Fibroblast of skin of right biceps (primary cell): ENCODE measurements at regions not wholly inside any gene's neighbourhood (a gene's known extent, or its start where the extent isn't known, plus 50 kb on each side); places are given as distances from the start of the nearest gene placed in this dataset.

ENCODE experiments used
- DNase-seq: peaks from one replicate; pipeline ENCODE4 v3.0.0-alpha.2; 2013

DNA sequence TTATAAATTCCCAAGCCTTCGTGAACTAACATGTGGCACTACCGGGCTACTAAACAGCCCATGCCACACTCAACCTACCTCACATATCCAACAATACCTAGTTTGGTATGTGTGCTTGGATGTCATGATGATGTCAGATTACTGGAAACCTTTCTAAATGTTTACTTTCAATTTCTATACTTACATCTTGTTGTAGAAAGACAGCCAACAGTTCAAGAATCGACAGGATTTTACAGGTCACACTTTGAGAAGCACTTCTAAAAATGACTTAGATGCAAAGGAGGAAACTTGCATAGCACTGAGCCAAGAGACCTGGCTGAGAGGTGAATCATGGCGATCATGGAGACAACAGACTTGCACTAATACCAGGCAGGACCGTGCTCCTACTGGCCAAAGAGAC lies 209.9 kb downstream of the COL4A1 start:
- DNase-seq, result no peak

DNA sequence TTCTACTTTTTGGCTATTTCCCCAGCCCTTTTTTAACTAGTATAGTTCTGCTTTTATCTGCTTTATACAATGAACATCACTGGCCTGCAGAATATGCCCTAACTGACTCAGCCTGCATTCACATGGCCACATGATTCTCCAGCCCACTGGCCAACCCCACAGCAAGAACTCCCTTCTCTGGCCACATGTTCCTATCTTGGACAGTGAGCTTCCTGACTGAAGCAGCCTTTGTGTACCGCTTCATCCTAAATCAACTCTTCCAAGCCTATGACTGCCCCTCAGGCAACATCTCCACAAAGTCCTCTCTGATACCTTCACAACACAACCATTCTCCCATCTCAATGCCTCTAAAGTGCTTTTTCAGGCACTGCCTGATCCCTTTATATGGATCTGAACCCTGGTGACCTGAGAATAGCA lies 214.1 kb downstream of the COL4A1 start:
- DNase-seq, result no peak

GRCh38 chr13:110089815-110090214 lies 217.1 kb downstream of the COL4A1 start:
- DNase-seq, result no peak

GRCh38 chr13:110089100-110089499 lies 217.9 kb downstream of the COL4A1 start:
- no peak for DNase-seq

DNA sequence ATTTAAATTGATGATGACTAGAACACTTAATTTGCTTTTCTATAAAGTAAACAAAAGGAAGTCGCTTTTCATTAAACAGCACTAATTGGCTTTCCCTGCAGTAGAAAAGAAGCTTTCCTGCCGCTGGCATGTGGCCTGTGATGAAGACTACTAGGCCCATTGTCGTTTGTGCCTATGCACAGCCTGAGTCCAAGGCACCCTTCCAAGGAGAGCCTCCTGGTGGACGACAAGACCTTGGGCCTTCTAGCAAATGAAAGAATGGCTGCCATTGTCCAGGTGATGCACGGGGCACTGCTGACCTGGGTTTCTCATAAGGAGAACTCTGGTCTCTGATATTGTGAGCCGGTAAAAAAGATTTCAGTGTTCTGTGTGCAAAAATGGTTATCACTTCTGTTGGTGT lies 233.0 kb downstream of the COL4A1 start:
- no peak for DNase-seq

GRCh38 chr13:110070511-110071120 lies 236.3 kb downstream of the COL4A1 start:
- peak; percentile 81 for DNase-seq

GRCh38 chr13:110070046-110070445 lies 236.9 kb downstream of the COL4A1 start:
- DNase-seq, result no peak

GRCh38 chr13:110068176-110068473 lies 238.8 kb downstream of the COL4A1 start:
- no peak for DNase-seq

DNA sequence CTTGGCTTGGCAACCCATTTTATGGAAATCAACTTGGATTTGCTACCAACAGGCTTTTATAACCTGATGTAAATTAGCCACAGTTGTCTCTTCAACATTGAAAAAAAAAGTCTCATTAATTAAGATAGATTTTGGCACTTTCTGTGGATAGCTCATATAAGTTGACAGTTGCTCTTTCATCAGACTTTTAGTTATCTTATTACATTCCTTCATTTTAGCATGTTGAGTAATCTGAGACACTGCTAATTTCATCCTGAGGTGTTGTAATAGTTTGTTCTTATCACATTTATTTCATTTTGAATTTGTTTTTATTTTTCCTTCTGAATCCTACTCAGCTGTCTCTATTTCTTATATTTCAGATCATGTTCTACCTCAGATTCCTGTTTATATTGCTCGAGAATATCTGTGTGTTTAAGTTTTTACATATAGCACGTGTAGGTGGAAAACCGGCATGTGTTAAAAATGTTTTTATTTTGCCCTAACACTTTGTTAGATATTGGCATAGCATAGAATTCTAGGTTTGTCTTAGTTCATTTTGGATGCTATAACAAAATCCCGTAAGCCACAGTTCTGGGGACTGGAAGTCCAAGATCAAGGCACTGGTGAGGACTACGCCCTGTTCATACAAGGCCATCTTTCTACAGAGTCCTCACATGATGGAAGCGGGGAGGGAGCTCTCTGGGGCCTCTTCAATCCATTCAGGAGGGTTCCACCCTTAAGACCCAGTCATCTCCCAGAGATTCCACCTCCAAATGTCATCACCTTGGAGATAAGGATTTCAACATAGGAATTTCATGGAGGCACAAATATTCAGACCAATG lies 239.4 kb downstream of the COL4A1 start:
- peak; percentile 30 for DNase-seq

- DNase-seq, result no peak
Measured at GRCh38 chr13:110065780-110066179, 241.2 kb downstream of the COL4A1 start.

- no peak for DNase-seq
Measured at GRCh38 chr13:110063490-110064421, 243.2 kb downstream of the COL4A1 start.

GRCh38 chr13:110062777-110063442 lies 244.0 kb downstream of the COL4A1 start:
- no peak for DNase-seq

DNA sequence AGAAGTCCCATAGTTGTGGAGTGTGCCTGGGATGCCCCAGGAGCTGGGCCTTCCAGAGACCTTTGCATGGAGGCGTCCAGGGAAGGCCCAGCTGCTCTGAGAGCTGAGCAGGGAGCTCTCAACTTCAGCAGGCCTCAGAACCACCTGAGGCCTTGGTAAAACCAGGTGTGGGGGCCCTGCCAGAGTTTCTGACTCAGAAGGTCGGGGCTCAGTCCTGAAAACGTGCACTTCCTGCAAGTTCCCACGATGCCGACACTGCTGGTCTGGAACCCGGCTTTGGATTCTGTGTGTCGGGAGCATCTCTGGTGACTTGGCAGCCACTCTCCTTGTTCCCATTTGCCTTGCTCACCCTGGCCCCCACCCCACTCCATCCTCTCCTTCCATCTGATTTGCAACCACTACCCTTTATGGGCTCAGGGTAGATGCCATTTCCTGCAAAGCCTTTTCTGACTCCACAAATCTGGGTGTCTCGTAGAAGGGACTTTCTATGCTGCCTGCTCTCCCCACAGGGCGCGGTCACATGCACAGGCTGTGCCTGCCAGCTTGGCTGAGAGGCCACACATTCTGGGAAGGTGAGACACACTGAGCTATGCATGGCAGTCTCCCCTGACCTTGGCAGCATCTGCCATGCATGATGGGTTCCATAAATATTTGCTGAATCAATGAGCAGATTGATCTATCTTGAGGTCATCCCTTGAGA lies 244.7 kb downstream of the COL4A1 start:
- peak; percentile 21 for DNase-seq

DNA sequence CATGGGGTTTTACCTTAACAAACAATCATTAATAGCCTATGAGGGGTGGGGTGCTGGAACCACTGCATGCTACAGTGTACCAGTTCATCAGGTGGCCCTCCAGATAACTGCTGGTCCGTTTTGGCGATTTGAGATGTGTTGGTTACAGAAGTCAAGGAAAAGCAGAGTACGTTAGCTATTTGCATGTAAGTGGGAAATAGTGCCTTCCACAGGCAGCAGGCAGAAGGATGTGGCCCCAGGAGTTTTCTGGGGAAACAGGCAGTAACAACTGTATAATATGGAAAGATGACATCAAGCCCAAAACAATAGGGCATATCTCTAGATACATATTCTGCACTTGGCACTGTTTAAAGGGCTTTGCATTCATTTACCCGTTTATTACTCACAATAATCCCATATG lies 245.7 kb downstream of the COL4A1 start:
- DNase-seq, result no peak

DNA sequence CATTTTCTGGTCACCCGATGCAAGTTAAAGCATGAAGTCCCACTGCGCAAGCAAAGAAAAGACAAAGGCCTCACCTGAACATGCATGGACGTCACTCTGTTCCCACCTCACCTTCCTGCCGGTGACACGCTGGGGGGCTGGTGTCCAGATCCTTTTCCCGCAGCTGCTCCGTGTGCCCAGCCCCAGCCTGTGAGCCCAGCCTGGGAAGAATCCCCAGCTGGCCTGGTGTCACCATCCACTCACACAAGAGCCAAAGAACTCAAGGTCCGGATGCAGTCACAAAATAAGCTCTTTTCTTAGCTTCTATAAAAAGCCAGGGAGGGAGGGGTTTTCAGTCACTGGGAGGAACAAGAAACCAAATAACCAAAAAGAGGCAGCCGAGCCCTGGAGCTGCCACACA lies 249.9 kb downstream of the COL4A1 start:
- DNase-seq, result no peak

- no peak for DNase-seq
Measured at GRCh38 chr13:110056640-110057039, 250.3 kb downstream of the COL4A1 start.

GRCh38 chr13:110055089-110055488 lies 251.9 kb downstream of the COL4A1 start:
- peak; percentile 45 for DNase-seq

DNA sequence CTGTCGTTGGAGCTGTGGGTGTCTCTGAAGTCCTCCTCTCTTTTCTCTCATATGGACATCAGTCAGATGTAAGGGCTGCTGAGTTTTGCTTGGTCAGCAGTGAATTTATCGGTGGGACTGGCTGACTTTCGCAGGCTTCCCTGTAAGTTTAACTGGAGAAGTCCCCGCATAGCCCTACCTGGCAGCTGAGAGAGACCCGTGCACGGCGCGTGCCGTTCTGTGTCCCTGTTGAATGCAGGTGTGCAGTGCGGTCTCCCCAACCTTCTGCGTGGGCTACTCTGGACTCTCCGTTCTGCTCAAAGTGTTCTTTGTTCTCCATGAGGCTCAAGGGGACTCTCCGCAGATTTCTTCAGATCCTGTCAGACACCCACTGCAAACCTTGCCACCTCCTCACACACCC lies 252.9 kb downstream of the COL4A1 start:
- DNase-seq, result no peak

DNA sequence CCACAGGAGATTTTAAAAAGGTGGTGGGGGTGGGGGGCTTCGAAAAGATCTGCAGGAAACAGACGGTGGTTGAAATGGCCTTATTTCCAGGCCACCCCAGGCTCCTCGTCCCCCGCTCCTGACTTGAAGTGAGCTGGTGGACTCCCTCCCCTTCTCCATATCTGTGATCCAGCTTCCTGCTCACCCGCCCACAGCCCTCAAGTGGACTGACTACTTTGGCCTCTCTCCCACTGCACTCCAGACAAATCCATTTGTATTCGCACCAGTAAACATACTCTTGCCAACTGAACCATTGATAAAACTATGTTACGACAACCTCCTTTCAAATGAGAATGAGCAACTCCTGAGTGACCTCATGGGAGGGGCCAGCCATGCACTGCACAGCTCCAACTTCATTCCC lies 259.5 kb downstream of the COL4A1 start:
- peak; percentile 51 for DNase-seq

DNA sequence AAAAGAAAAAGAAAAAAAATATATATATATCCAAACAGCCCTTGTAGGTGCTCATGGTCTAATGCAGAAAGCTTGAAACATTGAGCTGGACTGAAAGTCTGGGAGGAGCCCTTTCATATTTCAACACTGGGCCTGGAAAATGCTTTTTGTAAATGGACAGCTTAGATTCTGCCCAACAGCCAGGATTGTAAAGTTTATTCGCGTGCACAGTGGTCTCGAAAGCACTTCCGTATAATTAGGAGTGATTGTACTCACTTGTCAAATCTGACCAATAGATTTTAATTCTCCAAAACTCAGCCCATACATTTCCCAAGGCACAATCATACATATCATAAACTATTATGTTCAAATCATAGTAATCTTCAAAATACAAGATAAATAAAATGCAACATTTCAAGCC lies 260.1 kb downstream of the COL4A1 start:
- no peak for DNase-seq

- no peak for DNase-seq
Measured at GRCh38 chr13:110045919-110046318, 259.5 kb upstream of the IRS2 start.

- no peak for DNase-seq
Measured at GRCh38 chr13:110045202-110045601, 258.8 kb upstream of the IRS2 start.
